ENCODE measurements at regions not wholly inside any gene's neighbourhood (a gene's known extent, or its start where the extent isn't known, plus 50 kb on each side); places are given as distances from the start of the nearest gene placed in this dataset.

- ChIA-PET POLR2A (no interaction called here), CTCF (interaction anchor here (0.7 kb wide), 1 partner anchor 307 kb away, joined by 3 read pairs; no protein-coding TSS in a partner anchor)
- H3K4me3 Mint-ChIP-seq (ENCODE audit: unreplicated experiment) = no peak overlapping the region
- no peaks in the 10 kb centered on the region for H3K27me3 Mint-ChIP-seq (ENCODE audit: insufficient read depth, unreplicated experiment)
- no peak overlapping the region for H3K27ac Mint-ChIP-seq (ENCODE audit: low read depth, unreplicated experiment)
- intact Hi-C loops (cut with micrococcal nuclease) = no loop called here
- no TSS peak for BruUV-seq (replicated peaks)
- no peaks in the 10 kb centered on the region for H3K4me1 Mint-ChIP-seq (ENCODE audit: insufficient read depth, unreplicated experiment)
- no peaks in the 10 kb centered on the region for H3K9me3 Mint-ChIP-seq (ENCODE audit: unreplicated experiment)
- no peaks in the 10 kb centered on the region for H3K36me3 Mint-ChIP-seq (ENCODE audit: insufficient read depth, unreplicated experiment)
- no peak for TF ChIP-seq CTCF (IDR thresholded peaks at IDR 0.05; ENCODE audit: unreplicated experiment)
- no peak for DNase-seq (ENCODE audit: unreplicated experiment)
Observed at GRCh38 chr3:176571926-176572325, 625.4 kb downstream of the TBL1XR1 start.

- no peak overlapping the region for H3K27ac Mint-ChIP-seq (ENCODE audit: low read depth, unreplicated experiment)
- H3K27me3 Mint-ChIP-seq (ENCODE audit: insufficient read depth, unreplicated experiment) = no peaks in the 10 kb centered on the region
- ChIA-PET CTCF (interaction anchor here (0.7 kb wide), 1 partner anchor 308 kb away, joined by 3 read pairs; no protein-coding TSS in a partner anchor), POLR2A (no interaction called here)
- no peaks in the 10 kb centered on the region for H3K4me1 Mint-ChIP-seq (ENCODE audit: insufficient read depth, unreplicated experiment)
- no peak for TF ChIP-seq CTCF (IDR thresholded peaks at IDR 0.05; ENCODE audit: unreplicated experiment)
- no TSS peak for BruUV-seq (replicated peaks)
- intact Hi-C loops (cut with micrococcal nuclease) = no loop called here
- no peak overlapping the region for H3K4me3 Mint-ChIP-seq (ENCODE audit: unreplicated experiment)
- H3K9me3 Mint-ChIP-seq (ENCODE audit: unreplicated experiment) = no peaks in the 10 kb centered on the region
- DNase-seq (ENCODE audit: unreplicated experiment) = no peak
- no peaks in the 10 kb centered on the region for H3K36me3 Mint-ChIP-seq (ENCODE audit: insufficient read depth, unreplicated experiment)
Observed at GRCh38 chr3:176570992-176571391, 626.3 kb downstream of the TBL1XR1 start.

- Mint-ChIP-seq H3K4me1 (ENCODE audit: insufficient read depth, unreplicated experiment) (no peaks in the 10 kb centered on the region), H3K4me3 (ENCODE audit: unreplicated experiment) (no peak overlapping the region), H3K36me3 (ENCODE audit: insufficient read depth, unreplicated experiment) (no peaks in the 10 kb centered on the region), H3K9me3 (ENCODE audit: unreplicated experiment) (no peaks in the 10 kb centered on the region), H3K27me3 (ENCODE audit: insufficient read depth, unreplicated experiment) (no peaks in the 10 kb centered on the region), H3K27ac (ENCODE audit: low read depth, unreplicated experiment) (no peak overlapping the region)
- no peak for TF ChIP-seq CTCF (IDR thresholded peaks at IDR 0.05; ENCODE audit: unreplicated experiment)
- CTCF ChIA-PET = interaction anchor here (0.6 to 0.7 kb wide), 2 partner anchors 118 to 1535 kb away, joined by 3 read pairs; no protein-coding TSS in a partner anchor
- intact Hi-C loops (cut with micrococcal nuclease) = no loop called here
- POLR2A ChIA-PET = no interaction called here
- no peak for DNase-seq (ENCODE audit: unreplicated experiment)
- no TSS peak for BruUV-seq (replicated peaks)
Observed at GRCh38 chr3:176568189-176568588, 629.1 kb downstream of the TBL1XR1 start.

GRCh38 chr3:176566757-176567156 lies 630.5 kb downstream of the TBL1XR1 start:
- Mint-ChIP-seq H3K36me3 (ENCODE audit: insufficient read depth, unreplicated experiment) (no peaks in the 10 kb centered on the region), H3K9me3 (ENCODE audit: unreplicated experiment) (no peaks in the 10 kb centered on the region), H3K4me1 (ENCODE audit: insufficient read depth, unreplicated experiment) (no peaks in the 10 kb centered on the region), H3K27ac (ENCODE audit: low read depth, unreplicated experiment) (no peak overlapping the region), H3K4me3 (ENCODE audit: unreplicated experiment) (no peak overlapping the region), H3K27me3 (ENCODE audit: insufficient read depth, unreplicated experiment) (no peaks in the 10 kb centered on the region)
- DNase-seq (ENCODE audit: unreplicated experiment) = no peak
- no peak for TF ChIP-seq CTCF (IDR thresholded peaks at IDR 0.05; ENCODE audit: unreplicated experiment)
- CTCF ChIA-PET = interaction anchor here (0.5 to 0.7 kb wide), 2 partner anchors 49 to 1730 kb away, joined by 3 read pairs; no protein-coding TSS in a partner anchor
- BruUV-seq (replicated peaks) = no TSS peak
- intact Hi-C loops (cut with micrococcal nuclease) = no loop called here
- POLR2A ChIA-PET = interaction anchor here (0.6 to 0.7 kb wide), 2 partner anchors 25 to 673 kb away, joined by 3 read pairs; no protein-coding TSS in a partner anchor

Measured in MCF 10A (cell line).